Activated CD4-positive, alpha-beta T cell treated with anti-CD3 and anti-CD28 coated beads for 48 hours (primary cell): ENCODE measurements at regions not wholly inside any gene's neighbourhood (a gene's known extent, or its start where the extent isn't known, plus 50 kb on each side); places are given as distances from the start of the nearest gene placed in this dataset.
"Not testable (repeated sequence)": the region's sequence is repeated elsewhere in the genome, so short reads cannot be mapped to it uniquely, and the experiment has no call there.

Experiments used
- DNase-seq: peaks from one replicate; pipeline ENCODE4 v3.0.0-alpha.2; 2020

DNA sequence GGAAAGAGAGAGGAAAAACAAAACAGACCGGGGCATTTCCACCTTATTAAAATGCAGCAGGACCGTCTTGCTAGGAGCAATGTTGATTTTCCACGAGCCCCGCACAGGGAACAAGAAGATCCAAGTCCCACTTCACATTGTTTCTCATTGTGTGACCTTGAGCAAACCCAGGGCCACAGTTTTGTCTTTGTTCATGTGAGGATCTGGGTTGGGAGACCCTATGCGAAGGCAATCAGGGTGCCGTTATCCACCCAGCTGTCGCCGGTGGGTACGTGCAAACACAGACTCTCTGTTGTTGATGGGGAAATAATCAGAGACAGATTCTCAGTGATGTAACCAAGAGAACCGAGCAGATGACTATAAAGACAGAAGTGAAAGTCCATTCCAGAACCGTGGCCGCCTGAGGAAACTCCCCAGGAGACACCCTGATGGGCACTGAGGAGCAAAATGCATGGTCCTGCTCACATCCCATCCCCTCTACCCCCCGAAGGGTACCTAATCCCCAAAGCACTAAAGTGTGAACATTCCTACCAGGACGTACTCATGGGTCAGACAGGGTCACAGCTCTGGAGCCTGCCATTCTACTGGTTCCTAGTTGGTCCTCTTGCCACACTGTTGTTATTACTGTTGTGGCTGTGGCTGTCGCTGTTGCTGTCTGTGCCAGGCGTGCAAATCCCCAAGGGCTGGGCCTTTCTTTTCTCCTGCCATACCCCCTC is 102.7 kb upstream of the RBPJ start:
- DNase-seq, result no peak

DNA sequence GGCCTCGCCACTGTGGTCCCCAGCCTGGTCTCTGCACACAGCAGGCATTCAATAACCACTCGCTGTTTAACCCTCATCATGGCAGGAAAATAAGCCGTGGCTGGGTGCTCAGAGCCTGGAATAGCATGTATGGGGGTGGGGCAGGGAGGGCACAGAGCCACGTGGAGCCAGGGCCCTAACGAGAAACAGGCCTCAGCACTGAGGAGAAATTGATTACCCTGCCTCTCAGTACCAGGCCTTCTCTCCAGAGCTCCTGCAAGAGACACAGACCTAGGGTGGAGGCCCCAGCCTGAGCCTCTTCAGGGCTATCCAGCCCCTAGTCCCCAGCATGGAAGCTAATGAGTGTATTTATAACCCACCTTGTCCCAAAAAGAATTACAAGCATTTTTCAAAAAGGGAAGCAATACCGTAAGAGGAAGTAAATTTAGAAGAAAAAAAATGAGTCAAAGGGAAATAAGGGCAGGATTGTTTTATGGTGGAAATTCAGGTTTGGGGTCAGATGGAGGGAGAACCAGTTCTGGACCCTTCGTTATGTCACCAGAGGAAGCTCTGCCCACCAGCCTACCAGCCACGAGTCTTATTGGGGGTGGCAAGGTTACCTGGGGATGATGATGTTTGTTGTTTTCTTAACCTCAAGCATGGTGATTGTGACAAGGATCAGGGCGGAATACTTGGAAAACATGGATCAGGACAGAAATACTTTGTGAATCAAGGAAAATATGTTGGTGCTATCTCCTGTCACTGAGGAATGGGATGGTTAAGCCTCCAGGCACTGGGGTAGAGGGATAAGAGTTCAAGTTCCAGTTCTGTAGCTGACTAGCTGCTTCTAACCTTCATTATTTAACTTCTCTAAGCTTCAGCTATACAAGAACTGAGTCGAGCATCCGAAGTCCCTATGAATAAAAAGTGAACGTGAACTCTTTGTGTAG is 101.9 kb upstream of the RBPJ start:
- DNase-seq, result no peak

DNA sequence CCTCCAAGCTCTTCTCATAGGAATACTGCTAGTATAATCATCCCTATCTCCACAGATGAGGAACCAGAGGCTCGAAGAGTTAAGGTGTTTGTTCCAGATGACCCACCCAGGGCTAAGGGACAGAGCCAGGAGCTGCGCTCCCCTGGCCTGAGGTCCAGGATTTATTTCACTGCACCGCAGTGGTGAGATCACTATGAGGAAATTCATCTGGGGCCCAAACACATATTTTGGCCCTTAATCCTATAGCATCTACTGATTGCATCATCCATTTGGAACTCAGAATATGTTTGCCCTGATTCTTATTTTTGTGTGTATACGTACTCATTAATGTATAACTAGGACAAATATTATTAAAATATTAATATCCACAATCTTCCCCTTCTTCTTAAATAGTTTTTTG is 100.1 kb upstream of the RBPJ start:
- DNase-seq, result no peak

DNA sequence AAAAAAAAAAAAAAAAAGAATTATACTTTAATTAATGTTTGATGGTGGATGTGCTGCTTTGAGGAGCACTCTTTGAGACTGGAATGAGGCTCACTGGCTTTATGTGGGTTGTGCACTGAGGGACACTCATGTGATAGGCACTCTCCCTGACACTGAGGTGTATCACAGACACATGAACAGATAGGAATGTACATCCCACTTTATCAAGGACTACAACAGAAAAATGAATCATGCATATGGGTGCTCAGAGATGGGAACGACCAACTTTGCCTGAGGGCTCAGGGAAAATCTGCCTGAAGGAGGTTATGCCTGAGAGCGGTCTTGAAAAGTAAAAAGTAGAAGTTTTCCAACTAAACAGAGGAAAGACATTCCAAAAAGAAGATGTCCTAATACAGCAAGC is 97.7 kb upstream of the RBPJ start:
- DNase-seq, result no peak

DNA sequence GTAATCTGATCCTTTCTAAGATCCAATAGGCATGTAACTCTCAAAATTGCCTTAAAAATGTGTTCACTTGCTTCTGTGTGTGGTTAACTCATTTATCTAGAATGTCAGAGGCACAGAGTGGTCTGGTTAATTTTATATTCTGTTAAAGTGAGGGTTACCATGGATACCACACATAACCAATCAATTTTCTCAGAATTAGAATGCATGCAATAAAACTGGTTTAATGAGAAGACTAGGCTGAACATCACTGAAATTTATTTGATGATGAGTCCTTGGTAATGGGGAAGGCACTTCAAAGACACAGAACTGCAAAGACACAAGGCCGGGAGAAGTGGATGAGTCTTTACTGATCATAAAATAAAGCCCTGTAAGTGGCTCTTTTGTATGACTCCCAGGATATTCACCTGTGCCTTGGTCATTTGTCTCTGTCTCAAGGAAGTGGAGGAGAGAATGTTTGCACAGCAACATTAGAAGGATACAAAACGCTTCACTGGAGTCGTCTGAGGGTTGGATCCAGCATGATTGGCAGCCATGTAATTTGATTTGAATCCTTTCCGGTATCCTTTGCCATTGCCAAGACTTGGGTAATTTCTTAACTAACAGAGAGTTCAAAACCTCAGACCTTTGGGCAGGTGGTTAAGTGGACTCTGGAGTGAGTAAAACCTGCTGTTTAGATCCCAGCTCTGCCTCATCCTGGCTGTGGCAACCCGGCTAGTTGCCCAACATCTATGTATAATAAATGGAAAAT is 94.0 kb upstream of the RBPJ start:
- DNase-seq, result no peak

DNA sequence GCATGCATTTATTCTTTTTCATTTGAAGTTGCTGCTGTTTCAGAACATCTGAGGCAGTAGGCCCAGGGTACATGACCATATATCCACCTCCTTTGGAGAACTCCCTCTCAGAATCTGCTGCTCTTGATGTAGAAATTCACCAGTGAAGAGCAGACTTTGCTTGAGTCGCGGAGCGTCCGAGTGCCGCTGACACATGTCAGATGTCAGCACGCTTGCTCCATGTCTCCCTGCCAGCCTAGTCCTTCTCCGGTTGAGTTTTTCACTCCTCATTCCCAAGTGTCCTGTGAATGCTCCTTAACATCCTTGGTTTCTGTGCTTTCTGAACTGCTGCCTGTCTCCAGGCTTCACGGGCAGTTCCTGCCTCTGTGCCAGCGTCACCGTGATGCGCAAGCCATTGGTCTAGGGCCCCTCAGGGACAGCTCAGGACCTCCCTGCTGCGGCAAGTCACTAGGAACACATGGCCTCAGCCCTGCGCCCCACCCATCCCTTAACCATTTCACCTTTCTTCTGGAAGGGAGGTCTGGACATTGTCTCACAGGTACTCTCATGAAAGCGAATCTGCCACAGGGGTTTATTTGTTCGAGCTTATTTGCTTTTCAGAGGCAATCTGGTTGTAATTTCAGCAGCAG is 93.1 kb upstream of the RBPJ start:
- DNase-seq, result no peak

DNA sequence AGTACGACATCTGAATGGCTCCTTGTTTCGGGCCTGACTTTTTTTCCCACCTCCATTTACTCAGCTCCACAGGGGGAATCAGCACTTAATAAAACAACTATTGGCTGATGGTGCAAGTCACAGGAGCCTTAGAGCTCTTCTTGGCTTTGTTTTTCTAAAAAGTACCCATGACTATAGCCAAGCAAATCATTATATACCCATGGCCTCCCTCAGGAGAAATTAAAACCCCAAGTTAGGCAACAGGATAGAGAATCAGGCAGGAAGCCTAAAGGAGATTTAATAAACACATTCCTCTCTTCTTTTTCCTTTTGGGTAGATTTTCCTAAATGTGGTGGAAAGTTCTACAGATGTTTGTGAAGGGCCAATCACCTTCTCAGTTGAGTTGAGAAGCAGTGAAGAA is 91.9 kb upstream of the RBPJ start:
- DNase-seq, result no peak

DNA sequence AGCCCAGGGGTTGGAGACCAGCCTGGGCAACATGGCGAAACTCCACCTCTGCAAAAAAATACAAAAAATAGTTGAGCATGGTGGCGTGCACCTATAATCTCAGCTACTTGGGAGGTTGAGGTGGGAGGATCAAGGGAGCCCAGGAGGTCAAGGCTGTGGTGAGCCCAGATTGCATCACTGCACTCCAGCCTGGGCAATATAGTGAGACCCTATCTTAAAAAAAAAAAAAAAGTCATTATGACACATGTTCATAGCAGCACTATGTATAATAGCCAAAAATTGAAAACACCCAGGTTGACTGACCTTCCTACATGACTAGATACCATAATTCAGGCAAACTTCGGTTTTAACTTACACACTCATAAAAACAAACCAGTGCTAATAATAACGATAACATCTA is 90.8 kb upstream of the RBPJ start:
- no peak for DNase-seq

DNA sequence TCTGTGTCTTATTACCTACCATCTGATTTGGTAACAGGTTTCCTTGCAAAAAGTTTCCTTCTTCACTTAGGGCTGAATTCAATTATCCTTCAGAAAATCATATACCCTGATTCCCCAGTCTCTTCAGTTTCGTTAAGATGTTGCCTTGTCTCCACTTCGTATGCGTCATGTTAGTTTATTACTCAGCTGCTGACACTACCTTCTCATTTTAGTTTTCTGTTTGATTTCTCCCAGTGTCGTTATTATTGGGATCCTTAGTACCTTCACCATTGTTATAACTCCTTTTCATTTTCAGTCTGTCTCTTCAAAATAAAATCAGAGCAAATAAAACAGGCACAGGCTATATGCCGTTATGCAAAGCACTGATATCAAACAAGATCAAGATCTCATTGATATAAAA is 87.5 kb upstream of the RBPJ start:
- DNase-seq, result no peak

DNA sequence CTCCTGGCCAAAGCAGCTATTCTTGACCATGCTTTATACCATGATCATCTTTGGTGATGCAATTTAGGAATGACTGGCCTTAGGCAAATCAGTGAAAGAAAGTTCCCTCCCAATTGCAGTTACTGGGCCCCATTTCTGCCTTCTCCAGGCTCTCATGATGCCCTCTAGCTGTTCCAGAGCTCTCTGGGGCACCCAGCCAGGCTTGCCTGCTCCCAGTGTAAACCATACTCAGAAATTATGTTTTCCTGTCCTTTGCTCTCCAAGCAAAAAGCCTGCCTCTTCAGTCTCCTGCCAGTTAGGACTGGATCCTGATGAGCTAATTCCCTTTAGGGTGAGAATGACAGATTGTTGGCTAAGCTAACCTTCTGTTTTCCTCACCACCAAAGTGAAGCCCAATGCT is 85.3 kb upstream of the RBPJ start:
- DNase-seq, result no peak

DNA sequence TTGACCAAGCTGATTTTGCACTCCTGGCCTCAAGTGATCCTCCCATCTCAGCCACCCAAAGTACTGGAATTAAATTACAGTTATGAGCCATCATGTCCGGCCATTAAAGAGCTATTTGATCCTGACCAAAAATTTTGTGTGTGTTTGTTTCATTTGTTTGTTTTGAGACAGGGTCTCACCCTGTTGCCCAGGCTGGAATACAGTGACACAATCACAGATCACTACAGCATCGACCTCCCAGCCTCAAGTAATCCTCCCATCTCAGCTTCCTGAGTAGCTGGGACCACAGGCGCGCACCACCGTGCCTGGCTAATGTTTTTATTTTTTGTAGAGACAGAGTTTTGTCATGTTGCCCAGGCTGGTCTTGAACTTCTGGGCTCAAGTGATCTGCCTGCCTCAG is 82.9 kb upstream of the RBPJ start:
- DNase-seq, result no peak

DNA sequence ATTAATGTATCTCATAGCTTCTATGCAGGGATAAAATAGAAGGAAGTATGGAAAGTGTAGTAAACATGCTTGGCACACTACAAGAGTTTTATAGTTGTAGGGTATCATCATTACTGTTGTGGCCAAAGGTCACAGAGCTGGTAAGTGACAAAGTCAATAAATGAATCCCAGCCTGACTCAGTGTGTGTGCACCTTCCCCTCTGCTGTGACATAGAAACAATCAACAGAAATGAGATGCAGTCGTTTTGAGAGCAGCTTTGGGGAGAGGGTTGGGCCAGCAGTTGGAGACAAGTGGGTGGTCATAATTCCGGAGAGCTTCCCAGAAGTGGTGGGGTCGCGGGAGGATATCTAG is 82.4 kb upstream of the RBPJ start:
- DNase-seq, result no peak

DNA sequence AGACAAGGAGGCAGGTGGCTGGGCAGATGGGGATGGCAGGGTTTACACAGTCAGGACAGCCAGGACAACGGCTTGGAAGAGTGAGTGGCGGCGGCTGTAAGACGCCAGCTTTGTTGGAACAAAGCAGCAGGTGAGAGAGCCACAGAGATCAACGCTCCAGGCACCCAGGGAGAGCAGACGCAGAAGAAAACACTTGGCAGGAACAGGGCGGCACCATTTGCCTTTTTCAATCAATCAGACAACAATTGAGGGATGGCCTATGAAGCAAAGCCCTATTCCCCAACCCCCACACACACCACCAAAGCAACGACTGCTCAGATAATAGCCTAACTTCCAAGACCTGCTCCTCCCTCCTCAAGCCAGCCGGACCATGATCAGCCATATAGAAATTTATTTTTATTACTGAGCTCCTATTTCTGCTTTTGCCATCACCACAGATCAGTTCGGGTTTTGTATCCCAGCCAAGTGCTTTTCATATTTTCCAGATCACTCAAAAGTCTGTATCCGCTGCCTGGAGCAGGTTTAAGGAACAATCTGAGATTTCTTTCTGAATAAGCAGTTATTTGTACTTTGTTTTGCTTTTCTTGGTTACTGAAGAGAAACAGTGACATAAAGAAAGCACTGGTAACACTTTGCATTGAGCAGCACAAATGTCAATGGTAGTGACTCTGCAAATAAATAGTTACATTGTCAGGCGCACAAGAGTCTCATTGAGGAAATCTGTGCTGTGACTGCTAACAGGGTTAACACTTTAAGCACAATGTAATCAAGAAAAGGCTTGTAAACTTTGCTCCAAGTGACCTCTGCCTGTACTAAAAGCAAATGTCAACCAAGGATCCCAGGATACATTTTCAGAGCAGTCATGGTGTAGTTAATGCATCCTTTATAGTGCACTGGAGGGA is 81.8 kb upstream of the RBPJ start:
- no peak for DNase-seq

DNA sequence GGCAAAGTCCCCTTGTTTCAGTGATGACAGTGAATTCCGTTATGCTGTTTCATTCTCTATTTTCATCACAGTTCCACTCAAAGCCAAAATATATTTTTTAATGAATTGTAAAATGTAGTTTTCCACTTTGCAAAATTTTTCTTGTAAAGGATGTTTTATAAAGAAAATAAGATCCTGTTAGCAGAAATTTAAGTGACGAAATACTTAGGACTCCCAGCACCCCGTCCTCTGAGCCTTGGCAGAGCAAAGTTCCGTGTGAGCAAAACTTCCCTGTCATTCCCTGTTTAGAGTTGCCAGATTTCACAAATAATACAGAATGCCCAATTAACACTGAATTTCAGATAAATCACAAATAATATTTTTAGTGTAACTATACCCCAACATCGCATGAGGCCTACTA is 81.0 kb upstream of the RBPJ start:
- DNase-seq, result no peak

DNA sequence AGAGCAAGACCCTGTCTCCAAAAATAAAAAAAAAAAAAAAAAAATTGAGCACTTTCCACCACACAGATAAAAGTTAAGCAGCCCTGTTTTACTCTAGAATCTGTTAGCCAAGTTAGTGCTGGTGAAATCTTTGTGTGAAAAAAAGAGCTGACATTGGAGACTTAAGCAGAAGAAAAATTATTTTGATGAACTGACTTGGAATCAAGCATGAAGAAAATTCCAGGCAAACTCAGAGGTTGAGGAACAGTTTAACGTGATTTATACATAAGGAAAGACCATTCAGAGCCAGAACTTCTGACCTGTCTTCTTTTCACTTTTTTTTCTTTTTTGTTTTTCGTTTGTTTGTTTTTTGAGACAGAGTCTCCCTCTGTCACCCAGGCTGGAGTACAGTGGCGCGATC is 79.6 kb upstream of the RBPJ start:
- no peak for DNase-seq

DNA sequence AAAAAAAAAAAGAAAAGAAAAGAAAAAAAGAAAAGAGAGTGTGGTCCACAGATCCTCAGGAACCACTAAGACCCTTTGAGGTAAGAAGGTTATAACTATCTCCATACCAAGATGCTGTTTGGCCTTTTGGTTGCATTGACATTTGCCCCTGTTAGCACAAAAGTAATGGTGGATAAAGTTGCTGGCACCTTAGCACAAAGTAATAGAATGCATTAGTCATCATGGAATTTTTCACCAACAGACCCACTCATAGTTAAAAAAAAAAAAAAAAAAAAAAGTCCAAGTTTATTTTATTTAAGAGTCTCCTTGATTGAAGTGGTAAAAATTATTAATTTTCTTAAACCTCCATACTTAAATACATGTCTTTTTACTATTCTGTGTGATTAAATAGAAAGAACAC is 78.4 kb upstream of the RBPJ start:
- no peak for DNase-seq

DNA sequence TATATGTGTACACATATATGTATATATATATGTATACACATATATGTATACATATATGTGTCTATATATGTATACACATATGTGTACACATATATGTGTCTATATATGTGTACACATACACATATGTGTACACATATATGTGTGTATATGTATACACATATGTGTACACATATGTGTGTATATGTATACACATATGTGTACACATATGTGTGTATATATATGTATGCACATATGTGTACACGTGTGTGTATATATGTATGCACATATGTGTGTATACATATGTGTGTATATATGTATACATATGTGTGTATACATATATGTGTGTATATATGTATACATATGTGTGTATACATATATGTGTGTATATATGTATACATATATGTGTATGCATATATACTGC is 76.7 kb upstream of the RBPJ start:
- DNase-seq, result not testable (repeated sequence)

DNA sequence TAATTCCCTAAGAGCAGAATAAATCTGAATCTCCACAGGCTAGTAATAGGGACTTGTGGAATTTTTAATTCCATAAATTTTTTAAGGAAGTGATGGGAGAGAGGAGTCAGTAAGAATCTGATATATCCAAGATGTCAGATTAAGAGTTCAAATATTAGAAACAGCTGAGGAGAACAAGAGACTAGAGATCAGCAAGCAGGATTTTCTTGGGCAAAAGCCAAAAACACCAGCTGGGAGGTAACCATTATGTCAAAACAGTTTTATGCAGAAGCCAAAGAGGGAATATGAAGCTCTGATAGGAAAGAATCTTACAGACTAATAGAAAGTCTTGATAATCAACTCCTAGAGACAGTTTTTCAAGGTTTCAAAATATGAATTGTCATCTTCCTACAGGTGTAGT is 72.2 kb upstream of the RBPJ start:
- DNase-seq, result no peak

DNA sequence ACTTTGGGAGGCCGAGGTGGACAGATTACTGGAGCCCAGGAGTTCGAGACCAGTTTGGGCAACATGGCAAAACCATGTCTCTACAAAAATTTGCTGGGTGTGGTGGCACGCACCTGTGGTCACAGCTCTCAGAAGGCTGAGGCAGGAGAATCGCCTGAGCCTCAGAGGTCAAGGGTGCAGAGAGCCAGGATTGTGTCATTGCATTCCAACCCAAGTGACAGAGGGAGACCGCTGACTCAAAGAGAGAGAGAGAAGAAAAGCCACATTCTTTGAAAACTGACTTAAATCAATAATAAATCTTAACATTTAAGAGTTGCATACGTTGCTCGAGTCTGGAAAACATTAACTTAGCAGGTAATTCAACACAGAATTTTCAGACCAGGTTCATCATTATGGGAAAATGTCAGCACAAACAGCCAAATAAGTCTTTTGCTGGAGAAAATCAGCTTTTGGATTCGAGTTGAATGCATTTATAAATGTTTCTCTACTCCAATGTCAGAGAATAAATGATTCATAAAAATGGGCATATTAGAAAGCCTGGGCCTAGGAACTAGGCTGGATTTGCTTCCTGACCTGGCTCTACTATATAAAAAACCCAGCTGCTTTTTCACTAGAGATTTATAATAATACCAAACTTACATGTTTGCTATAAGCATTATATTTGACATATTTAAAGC is 68.3 kb upstream of the RBPJ start:
- peak; percentile 15 for DNase-seq

DNA sequence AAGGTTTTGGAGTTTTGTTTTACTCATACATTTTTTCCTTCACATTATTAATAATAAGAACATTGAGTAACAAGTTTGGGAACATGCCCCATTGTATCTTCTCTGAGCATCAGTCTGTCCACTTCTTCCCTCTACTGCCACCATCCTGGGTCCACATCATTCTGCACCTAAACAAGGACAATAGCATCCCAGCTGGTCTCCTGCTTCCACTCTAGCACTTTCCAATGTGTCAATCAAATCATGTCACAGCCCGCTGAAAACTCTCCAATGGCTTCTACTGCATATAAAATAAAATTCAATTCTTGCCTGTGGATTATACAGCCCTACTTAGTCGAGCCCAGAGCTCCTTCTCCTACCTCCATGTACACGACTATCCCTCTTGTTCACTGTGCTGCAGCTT is 66.8 kb upstream of the RBPJ start:
- DNase-seq, result no peak

DNA sequence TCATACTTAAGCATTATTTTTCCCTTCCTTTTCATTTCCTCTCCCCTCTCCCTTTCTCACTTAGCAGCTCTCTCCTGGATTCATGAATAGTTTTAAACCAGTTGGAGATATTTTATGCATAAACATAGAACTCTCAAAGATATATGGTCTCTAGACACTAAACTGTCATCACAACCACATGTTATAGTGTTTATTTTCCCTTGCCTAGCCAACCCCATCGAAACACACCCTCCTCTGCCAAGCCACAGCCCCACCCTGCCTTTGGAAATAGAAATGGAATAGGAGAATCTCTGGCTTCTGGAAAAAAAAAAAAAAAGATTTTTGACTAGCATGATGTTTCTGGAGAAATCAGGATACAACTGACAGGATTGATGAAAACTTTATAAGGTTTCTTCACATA is 64.8 kb upstream of the RBPJ start:
- no peak for DNase-seq

DNA sequence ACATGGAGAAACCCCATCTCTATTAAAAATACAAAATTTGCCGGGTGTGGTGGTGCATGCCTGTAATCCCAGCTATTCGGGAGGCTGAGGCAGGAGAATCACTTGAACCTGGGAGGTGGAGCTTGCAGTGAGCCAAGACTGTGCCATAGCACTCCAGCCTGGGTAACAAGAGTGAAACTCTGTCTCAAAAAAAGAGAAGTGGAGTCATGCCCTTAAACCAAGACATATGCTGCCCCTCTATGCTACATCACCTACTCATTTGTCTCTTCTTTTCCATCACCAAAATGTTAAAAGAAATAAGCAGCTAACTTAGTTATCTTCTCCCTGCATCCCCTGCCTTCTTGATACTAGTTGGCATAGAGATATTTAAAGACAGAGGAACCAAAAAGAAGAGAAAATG is 63.4 kb upstream of the RBPJ start:
- not testable (repeated sequence) for DNase-seq
